Progenitor cell of endocrine pancreas (in vitro differentiated cells): ENCODE measurements at regions not wholly inside any gene's neighbourhood (a gene's known extent, or its start where the extent isn't known, plus 50 kb on each side); places are given as distances from the start of the nearest gene placed in this dataset.

Source experiments
- DNase-seq: peaks from one replicate; pipeline ENCODE4 v3.0.0; 2021; ENCODE audit warnings: low spot score; ENCODE audit not compliant: unreplicated experiment
- H3K27ac Mint-ChIP-seq: 2 replicates; pipeline ENCODE4 v1.8.0; 2021; ENCODE audit warnings: mild to moderate bottlenecking, moderate library complexity, mixed read lengths
- H3K27me3 Mint-ChIP-seq: 2 replicates; pipeline ENCODE4 v1.8.0; 2021; ENCODE audit warnings: mixed read lengths
- H3K36me3 Mint-ChIP-seq: 2 replicates; pipeline ENCODE4 v1.8.0; 2022; ENCODE audit warnings: mixed read lengths; ENCODE audit not compliant: insufficient read depth
- H3K4me1 Mint-ChIP-seq: 2 replicates; pipeline ENCODE4 v1.8.0; 2021; ENCODE audit warnings: low read depth, mixed read lengths
- H3K4me3 Mint-ChIP-seq: 2 replicates; pipeline ENCODE4 v1.8.0; 2021; ENCODE audit warnings: low read depth, mild to moderate bottlenecking, moderate library complexity, mixed read lengths
- H3K9me3 Mint-ChIP-seq: 2 replicates; pipeline ENCODE4 v1.8.0; 2021; ENCODE audit warnings: low read depth, mixed read lengths
- CTCF ChIP-seq: fragments of 200-600 bp; sonication (generic); IDR thresholded peaks from one replicate; pipeline ENCODE4 v1.5.0; 2021; ENCODE audit warnings: antibody characterized with exemption, mild to moderate bottlenecking; ENCODE audit not compliant: unreplicated experiment

- no peak overlapping the region for H3K4me3 Mint-ChIP-seq
- H3K9me3 Mint-ChIP-seq: peaks cover 18% of the 10 kb centered on the region
- DNase-seq: no peak
- H3K36me3 Mint-ChIP-seq: peaks cover 1% of the 10 kb centered on the region
- no peaks in the 10 kb centered on the region for H3K27me3 Mint-ChIP-seq
- H3K27ac Mint-ChIP-seq: no peak overlapping the region
- H3K4me1 Mint-ChIP-seq: no peaks in the 10 kb centered on the region
- no peak for TF ChIP-seq CTCF
Measured at GRCh38 chrX:23483396-23483795, 148.7 kb downstream of the PTCHD1 start.

- DNase-seq: no peak
- Mint-ChIP-seq H3K9me3 (peaks cover 18% of the 10 kb centered on the region), H3K27me3 (no peaks in the 10 kb centered on the region), H3K4me1 (peaks cover 4% of the 10 kb centered on the region), H3K27ac (peak overlapping the region; percentile 15), H3K4me3 (no peak overlapping the region), H3K36me3 (no peaks in the 10 kb centered on the region)
- no peak for TF ChIP-seq CTCF
Measured at GRCh38 chrX:23493941-23494374, 159.3 kb downstream of the PTCHD1 start.

- no peak overlapping the region for H3K4me3 Mint-ChIP-seq
- DNase-seq: no peak
- H3K27ac Mint-ChIP-seq: peak overlapping the region; percentile 7
- no peaks in the 10 kb centered on the region for H3K27me3 Mint-ChIP-seq
- peaks cover 14% of the 10 kb centered on the region for H3K9me3 Mint-ChIP-seq
- H3K36me3 Mint-ChIP-seq: no peaks in the 10 kb centered on the region
- TF ChIP-seq CTCF: no peak
- peaks cover 4% of the 10 kb centered on the region for H3K4me1 Mint-ChIP-seq
Measured at GRCh38 chrX:23494741-23495140, 160.1 kb downstream of the PTCHD1 start.

GRCh38 chrX:23497919-23498318, 163.3 kb downstream of the PTCHD1 start:
- Mint-ChIP-seq H3K4me1 (peaks cover 13% of the 10 kb centered on the region), H3K4me3 (no peak overlapping the region), H3K9me3 (peaks cover 12% of the 10 kb centered on the region), H3K27me3 (no peaks in the 10 kb centered on the region), H3K27ac (no peak overlapping the region), H3K36me3 (peaks cover 1% of the 10 kb centered on the region)
- DNase-seq: no peak
- no peak for TF ChIP-seq CTCF

- TF ChIP-seq CTCF: no peak
- H3K9me3 Mint-ChIP-seq: peaks cover 3% of the 10 kb centered on the region
- H3K27ac Mint-ChIP-seq: peak overlapping the region; percentile 77
Measured at GRCh38 chrX:23501974-23502373, 165.3 kb upstream of the PRDX4 start.

More at GRCh38 chrX:23501974-23502373, 165.3 kb upstream of the PRDX4 start:
- H3K27me3 Mint-ChIP-seq: no peaks in the 10 kb centered on the region
- H3K4me3 Mint-ChIP-seq: no peak overlapping the region
- peaks cover 1% of the 10 kb centered on the region for H3K36me3 Mint-ChIP-seq
- no peak for DNase-seq
- peaks cover 38% of the 10 kb centered on the region for H3K4me1 Mint-ChIP-seq
